ENCODE measurements at regions not wholly inside any gene's neighbourhood (a gene's known extent, or its start where the extent isn't known, plus 50 kb on each side); places are given as distances from the start of the nearest gene placed in this dataset.

DNA sequence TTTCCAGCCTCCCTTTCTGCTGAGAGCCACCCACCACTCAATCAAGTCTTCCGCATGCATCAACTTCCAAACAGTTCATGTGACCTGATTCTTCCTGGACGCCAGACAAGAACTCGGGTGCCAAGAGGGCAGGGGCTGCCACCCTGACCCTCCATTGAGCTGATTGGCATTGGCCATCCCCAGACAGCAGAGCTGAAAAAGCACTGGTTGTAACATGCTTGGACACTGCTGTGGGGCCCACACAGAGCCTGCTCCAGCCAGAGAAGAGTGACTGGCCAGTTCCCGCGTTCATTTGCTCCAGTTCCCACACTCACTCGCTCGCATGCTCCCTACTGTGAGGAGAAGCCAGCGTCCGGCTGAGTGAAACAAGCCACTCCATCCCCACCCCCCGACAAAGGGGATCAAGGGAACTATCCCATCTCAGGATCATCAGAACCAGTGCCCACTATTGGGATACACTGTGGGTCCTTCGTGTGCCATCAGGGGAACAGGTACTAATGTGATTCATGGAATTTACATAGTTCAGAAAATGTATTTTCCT lies 420.3 kb downstream of the NPHP4 start:
- DNase-seq: no peak

GRCh38 chr1:5571438-5571837 lies 420.8 kb downstream of the NPHP4 start:
- DNase-seq: no peak

GRCh38 chr1:5570931-5571330 lies 421.3 kb downstream of the NPHP4 start:
- DNase-seq: no peak

- DNase-seq: no peak
Measured at GRCh38 chr1:5568321-5568720, 423.9 kb downstream of the NPHP4 start.

DNA sequence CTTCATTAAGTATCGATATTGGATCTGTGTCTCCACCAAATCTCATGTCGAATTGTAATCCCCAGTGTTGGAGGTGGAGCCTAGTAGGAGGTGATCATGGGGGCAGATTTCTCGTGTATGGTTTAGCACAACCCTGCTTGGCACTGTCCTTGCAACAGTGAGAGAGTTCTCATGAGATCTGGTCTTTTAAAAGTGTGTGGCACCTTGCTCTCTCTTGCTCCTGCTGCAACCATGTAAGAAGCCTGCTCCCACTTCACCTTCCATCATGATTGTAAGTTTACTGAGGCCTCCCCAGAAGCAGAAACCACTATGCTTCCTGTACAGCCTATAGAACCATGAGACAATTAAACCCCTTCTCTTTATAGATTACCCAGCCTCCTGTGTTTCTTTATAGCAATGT lies 424.4 kb downstream of the NPHP4 start:
- no peak for DNase-seq

GRCh38 chr1:5566924-5567323 lies 425.3 kb downstream of the NPHP4 start:
- no peak for DNase-seq

GRCh38 chr1:5565281-5566125 lies 426.7 kb downstream of the NPHP4 start:
- DNase-seq: no peak

GRCh38 chr1:5564578-5565257 lies 427.5 kb downstream of the NPHP4 start:
- DNase-seq: no peak

DNA sequence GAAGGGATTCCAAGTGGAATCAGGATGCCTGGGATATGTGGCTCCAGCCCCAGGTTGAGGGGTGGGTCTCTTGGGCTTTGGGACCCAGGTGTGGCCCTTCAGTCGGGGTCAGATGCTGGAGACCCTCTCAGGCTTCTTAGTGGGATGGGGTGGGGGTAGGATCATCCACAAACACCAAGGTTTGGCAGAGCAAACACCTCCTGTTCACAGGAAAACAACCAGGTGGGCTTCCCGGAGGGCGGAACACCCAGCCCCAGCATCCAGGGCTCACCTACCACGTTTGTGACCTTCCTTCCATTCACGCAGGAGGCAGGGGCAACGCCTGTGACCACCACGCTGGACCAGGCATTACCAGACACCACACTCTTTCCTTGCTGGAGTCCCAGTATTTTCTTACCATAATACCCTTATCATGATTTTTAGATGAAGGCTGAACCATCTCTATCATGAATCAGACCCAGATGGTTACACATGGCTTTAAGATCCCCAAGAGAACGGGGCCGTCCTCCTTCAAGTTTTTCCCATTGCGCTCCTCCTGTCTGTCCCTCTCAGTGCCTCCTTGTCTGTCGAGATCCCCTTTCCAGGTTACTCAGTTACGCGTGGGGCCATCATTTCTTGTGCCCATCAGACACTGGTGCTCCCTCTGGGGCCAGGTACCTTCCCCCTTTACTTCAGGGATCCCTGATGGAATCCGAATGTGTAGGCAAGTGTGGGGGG lies 428.2 kb downstream of the NPHP4 start:
- no peak for DNase-seq

DNA sequence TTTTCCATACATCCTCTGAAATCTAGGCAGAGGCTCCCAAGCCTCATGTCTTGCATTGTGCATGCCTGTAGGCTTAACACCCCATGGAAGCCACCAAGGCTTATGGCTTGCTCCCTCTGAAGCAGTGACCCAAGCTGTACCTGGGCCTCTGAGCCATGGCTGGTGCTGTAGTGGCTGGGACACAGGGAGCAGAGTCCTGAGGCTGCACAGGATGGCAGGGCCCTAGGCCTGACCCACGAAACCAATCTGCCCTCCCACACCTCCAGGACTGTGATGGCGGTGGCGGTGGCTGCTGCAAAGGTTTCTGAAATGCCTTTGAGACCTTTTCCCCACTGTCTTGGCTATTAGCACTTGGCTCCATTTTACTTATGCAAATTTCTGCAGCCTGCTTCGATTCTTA lies 429.5 kb downstream of the NPHP4 start:
- no peak for DNase-seq

DNA sequence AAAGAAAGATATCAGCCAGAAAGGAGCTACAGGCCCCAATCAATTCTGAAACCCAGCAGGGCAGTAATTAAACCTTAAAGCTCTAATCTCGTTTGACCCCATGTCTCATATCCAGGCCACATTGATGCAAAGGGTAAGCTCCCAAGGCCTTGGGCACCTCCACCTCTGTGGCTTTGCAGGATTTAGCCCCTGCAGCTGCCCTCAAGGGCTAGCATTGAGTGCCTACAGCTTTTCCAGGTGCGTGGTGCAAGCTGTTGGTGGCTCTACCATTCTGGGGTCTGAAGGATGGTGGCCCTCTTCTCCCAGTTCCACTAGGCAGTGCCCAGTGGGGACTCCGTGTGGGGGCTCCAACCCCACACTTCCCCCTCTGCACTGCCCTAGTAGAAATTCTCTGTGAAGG lies 429.9 kb downstream of the NPHP4 start:
- DNase-seq: no peak

DNA sequence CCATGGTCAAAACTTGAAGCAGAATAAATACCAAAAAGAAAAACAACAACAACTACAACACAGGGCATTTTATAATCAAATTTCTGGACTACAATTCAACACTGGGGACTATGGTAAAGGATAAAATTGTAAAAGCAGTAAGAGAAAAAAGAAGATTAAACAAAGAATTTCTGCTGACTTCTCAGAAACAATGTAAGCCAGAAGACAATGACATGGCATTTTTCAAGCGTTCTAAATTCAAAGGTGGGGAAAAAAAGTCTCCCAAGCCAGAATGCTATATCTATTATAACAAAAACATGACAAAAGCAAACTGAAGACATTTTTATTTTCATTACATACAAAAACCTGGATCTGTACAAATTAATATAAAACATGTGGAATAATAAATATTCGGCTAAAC lies 433.1 kb downstream of the NPHP4 start:
- DNase-seq: no peak

DNA sequence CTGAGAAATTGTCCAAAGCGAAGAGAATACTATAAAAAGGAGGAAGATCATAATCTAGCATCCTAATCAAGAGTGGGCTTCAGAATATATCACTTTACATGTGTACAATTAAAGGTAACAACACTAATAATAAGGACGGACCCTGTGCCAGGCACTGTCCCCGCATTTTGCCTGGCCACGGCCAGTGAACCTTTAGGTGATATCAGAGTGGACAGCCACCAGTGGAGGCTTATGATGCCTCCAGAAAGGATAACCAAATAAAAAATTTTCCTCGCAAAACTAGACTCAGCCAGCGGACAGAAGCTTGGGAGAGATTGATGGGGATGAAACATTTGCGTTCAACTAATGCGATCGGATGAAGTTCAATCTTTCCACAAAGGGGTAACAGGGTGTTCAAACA lies 436.4 kb downstream of the NPHP4 start:
- DNase-seq: no peak

DNA sequence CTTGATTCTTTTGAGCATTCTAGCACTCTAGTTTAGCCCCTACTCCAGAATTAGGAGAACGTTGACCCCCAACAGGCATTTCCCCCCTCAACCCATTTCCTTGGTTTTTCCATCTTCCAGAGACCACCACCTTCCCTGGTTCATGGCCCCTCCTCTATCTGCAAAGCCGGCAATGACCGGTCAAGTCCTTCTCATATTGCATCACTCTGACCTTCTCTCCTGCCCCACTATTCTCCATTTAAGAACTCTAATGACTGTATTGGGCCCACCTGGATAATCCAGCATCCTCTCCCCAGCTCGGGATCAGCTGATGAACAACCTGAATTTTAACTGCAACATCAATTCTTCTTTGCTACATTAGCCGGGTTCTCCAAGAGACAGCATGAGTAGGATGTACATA lies 437.4 kb downstream of the NPHP4 start:
- no peak for DNase-seq

- no peak for DNase-seq
Measured at GRCh38 chr1:5554111-5554510, 438.1 kb downstream of the NPHP4 start.

- DNase-seq: no peak
Measured at GRCh38 chr1:5552787-5553484, 439.3 kb downstream of the NPHP4 start.

DNA sequence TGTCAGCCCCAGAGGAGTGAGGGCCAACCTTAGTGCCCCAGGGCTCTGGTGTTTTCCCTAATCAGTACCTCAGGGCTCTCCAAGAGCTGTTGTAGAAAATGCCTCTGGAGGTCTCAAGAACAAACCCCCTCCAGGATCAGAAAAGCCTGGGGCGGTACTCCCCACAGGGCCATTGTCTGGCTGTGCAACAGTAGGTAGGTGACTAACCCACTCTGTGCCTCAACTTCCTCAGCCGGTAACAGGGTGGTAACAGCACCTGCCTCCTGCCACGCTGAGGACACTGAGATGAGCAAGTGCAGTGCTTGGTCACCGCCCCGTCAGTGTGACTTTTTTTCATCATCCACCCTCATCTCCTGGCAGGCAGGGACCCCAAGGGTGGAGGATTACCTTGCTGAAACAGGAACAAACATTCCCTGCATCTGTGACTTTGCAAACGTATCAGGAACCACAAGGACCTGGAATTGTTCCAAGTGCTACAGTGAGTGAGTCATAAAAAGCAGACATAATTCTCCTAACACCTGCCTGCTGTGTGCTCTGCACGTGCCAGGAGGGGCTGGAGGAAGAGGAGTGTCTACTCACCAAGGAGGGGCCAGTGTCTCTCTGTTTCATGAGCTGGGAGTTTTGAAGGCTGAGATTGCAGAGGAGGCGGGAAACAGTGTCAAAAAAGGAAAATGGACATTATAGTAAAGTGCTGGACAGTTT lies 440.8 kb downstream of the NPHP4 start:
- no peak for DNase-seq

DNA sequence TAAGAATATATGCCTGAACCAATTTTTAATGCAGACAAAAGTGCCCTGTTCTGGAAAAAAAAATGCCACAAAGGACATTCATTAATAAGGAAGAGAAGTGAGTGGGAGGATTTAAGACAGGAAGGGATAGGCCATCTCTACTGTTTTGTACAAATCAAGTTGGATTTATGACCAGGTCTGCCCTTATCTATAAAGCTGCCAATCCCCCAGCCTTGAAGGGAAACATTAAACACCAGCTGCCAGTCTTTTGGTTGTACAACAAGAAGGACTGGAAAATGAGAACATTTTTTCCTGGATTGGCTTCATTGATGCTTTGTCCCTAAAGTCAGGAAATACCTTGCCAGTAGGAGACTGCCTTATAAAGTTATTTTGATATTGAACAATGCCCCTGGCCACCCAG lies 444.0 kb downstream of the NPHP4 start:
- DNase-seq: no peak

- DNase-seq: no peak
Measured at GRCh38 chr1:5543235-5543634, 449.0 kb downstream of the NPHP4 start.

DNA sequence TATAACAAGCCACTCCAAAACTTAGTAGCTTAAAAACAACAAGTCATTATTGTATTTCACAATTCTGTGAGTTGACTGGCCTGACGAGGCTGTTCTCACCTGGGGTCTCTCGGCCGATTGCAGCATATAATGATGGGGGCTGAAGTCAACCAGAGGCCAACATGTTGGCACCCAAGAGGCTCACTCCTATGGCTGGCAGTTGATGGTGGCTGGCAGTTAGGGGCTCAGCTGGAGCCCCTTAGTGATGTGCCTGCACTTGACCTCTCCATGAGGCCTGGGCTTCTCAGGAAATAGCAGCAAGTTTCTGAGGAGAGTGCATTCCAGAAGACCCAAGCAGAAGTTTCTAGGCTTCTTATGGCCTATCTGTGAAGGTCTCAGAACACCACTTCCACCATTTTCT lies 459.4 kb downstream of the NPHP4 start:
- no peak for DNase-seq

Measured in hypothalamus (tissue), 51 donors.